Activated T-cell treated with anti-CD3 and anti-CD28 coated beads for 24 hours (primary cell): ENCODE measurements at regions not wholly inside any gene's neighbourhood (a gene's known extent, or its start where the extent isn't known, plus 50 kb on each side); places are given as distances from the start of the nearest gene placed in this dataset.
"Not testable (repeated sequence)": the region's sequence is repeated elsewhere in the genome, so short reads cannot be mapped to it uniquely, and the experiment has no call there.

Experiments used
- DNase-seq: peaks from one replicate; pipeline ENCODE4 v3.0.0-alpha.2; 2020; ENCODE audit warnings: low read depth

DNA sequence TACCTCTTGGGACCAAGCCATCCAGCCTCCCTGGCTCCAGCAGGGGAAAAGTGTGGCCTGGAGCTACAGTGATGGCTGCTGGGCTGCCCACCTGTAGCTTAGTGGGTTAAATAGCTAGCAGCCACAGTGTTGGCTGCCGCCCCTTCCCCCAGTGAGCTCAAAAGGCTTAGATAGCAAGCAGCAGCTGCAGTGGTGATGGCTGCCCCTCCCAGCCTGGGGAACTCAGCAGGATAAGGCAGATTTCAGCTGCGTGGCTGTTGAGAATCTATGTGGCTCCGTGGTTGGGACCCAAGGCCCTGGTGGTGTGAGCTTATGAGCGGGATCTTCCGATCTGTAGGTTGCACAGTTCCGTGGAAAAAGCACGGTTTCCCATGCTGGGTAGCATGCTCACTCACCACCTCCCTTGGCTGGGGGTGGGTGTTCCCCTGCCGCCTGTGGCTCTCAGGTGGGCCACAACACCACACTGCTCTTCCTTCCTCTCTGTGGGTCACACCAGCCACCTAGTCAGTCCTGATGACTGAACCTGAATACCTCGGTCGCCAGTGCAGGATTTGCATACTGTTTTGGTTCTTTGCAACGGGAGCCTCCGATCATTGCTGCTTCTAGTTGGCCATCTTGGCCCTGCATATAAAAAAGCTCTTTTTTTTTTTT is 946.5 kb upstream of the FAM98A start:
- no peak for DNase-seq

DNA sequence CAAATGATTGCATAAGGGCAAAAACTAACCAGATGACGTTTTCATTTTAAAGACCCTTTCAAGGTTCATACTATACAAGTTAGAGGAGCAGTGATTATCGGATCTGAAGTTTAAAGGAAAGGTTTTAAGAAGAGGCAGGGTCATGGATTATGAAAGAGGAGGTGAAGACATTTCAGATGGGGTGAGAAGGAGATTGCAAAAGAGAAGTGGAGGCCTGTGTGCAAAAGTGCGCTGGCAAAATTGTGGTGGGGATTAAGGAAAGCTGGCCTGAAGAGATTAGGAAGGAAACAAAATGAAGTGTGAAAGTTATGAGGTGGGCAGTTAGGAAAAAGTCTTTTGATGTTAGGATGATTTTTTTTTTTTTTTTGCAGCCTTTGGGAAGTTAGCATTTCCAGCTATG is 935.7 kb upstream of the FAM98A start:
- no peak for DNase-seq

- DNase-seq: no peak
Observed at GRCh38 chr2:34534341-34534740, 935.2 kb upstream of the FAM98A start.

DNA sequence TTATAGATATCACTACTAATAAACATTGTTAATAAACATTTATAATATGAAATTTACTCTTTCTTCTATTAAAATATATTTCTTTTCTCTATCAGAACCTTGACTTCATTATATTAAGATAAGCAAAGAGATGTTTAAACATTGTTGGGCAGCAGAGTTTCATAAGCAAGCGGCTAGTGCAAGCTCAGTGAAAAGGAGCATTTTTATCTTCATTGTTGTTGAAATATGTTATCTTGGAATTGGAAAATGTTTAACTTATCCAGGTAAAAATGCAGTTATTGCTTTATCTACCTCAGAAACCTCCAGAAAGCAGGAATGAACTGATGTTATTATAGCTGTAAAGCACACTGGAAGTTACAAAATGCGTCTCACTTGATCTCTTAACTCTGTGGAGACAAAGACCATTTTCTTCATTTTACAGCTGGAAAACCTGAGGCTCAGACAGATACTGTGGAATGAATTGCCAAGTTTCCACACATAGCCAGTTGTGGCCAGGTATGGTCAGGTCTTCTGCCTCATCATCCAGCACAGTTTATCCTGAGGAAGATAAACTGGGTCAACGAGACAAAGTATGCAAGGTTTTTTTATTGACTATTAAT is 934.6 kb upstream of the FAM98A start:
- no peak for DNase-seq

- DNase-seq: no peak
Observed at GRCh38 chr2:34529965-34530364, 930.9 kb upstream of the FAM98A start.

DNA sequence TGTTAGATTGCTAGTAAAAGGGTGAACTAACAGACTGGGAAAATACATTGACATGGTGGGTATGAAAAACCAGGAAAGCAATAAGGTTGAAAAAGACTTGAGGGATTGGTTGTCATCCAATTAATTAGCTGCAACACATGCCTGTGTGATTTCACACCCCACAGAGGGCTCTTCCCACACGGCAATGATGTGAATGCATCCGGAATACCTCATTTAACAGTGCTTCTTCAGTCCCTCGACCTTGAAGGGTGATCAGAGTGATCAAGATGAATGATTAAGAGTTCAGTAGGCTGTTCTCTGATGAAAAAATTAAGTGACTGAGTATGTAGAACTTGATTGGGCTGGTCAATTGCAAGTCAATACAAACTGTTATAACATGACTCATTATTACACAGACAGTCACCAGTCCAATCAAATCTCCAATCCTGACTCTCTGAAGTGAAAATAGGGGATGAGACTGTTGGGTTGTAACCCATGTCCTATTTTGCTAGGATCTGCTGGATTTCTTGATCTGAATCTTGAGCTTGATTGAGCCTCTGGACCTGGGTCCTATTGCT is 924.9 kb upstream of the FAM98A start:
- DNase-seq: no peak

DNA sequence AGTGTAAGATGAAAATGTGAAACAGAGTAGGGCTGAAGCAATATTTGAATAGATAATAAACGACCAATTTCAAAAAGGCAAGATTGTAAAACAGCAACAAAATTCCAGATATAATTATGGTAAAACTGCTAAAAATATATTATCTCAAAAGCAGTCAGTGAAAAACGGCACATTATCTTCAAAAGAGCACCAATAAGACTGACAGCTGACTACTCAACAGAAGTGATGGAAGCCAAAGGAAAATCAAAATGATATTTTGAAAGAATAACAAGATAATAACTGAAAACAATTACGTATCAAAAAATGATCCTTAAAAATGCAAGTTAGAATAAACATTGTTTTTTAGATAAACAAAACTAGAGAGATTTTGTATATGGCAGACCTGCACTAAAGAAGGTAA is 920.6 kb upstream of the FAM98A start:
- no peak for DNase-seq

- DNase-seq: no peak
Observed at GRCh38 chr2:34498561-34498960, 899.5 kb upstream of the FAM98A start.

DNA sequence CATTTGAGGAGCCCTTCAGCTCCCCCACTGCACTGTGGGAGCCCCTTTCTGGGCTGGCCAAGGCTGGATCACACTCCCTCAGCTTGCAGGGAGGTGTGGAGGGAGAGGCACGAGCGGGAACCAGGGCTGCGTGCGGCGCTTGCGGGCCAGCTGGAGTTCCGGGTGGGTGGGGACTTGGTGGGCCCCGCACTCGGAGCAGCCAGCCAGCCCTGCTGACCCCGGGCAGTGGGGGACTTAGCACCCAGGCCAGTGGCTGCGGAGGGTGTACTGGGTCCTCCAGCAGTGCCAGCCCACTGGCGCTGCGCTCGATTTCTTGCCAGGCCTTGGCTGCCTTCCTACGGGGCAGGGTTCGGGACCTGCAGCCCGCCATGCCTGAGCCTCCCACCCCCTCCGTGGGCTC is 895.1 kb upstream of the FAM98A start:
- DNase-seq: not testable (repeated sequence)

DNA sequence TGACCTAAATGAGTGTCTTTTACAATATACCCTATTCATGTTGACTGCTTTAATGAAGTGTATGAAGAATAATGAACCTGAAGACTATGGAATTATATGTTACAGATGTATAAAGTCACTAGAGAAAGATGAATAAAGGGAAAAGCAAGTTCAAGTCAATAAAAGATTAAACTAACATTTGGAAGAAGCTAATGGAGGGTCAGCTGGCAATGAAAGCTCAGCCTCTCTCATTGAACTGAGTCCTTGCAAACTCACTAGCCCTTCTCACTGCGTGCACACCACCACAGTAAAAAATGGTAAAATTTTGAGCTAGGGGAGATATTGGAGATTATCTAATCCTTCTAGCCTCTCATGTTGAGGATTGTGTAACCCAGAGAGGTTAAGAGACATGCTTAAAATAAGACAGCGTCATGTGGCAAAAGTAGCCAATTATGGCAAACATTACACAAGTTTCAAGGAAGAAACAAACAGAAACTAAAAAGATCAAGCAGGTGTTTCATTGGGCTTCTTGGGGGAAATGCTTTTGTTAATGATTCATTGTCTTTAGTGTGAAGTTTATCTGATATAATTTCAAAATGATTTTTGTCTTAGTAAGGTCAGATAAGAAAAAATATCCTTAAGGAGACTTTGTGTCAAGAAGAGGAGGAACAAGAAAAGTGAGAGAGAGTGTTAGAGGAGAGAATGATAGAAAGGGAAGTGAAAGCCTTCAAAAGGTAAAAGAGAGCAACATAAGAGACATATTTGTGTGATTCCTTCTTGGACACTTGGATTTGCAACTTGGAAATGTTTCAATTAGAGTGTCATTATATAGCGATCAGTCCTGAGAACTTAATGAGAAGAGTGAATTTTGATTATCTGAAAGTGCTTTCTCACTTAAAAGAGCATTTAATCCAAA is 893.7 kb upstream of the FAM98A start:
- no peak for DNase-seq

DNA sequence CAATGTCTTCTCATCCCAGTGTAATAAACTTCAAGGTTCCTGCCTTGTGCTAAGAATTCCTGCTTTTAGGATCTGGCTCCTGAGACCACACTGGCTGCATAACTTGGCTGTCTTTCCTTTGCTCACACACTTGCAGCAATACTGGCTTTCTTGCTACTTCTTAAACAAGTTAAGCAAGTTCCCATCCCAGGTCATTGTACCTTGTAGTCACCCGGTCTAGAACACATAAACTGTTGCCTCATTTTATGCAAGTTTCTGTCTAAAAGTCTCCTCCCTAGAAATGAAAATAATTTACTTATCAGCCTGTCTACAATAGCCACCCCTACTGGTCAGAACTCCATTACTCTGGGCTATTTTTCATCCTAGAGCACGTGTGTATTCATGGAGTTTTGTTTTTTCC is 887.9 kb upstream of the FAM98A start:
- DNase-seq: no peak

GRCh38 chr2:34481542-34481941 is 882.4 kb upstream of the FAM98A start:
- no peak for DNase-seq

DNA sequence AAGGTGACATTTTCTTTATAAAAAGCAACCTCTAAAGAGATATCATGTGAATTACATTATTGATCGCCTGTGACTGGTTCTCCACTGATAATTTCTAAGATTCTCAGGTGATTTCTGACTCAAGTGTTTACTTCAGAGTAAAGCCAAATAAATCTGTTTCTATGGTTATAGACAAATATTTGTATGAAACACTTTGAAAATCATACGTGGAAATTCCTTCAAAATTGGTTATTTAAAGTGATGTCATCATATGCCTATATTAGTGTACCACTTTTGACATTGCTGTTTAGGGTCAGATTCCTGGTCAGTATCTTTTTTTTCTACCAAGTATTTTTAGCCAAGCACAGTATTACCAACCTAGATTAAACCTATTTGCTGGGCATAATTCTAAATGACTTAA is 881.3 kb upstream of the FAM98A start:
- no peak for DNase-seq

DNA sequence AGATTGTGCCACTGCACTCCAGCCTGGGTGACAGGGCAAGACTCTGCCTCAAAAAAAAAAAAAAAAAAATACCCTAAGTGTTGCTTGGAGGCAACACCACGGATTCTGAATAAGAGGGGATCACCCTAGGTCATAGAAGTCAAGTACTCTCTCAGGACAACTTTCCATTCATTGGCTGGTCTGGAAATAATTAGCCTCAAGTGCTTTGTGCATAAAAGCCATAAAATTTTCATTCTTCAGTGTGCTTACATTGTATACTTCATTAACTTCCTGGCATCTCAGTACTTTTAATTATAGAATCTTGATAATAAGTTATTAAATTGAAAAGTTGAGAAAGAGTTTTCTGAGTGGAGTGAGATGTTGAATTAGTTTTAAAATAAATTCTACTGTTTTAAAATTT is 876.1 kb upstream of the FAM98A start:
- DNase-seq: no peak

DNA sequence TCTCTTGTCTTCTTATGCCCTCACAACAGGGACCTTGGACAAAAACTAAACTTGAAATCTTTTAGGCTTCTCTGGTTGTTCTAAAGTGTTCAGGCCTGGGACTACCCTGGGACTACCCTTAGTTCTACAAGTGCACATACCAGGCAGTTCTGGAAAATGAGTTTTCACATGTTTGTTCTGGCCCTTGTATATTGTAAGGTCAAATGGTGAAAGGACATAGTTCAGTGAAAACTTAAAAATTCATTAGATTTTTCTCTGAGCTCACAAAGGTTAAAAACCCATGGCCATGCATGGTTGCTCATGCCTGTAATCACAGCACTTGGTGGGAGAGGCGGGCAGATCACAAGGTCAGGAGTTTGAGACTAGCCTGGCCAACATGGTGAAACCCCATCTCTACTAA is 875.5 kb upstream of the FAM98A start:
- DNase-seq: no peak

DNA sequence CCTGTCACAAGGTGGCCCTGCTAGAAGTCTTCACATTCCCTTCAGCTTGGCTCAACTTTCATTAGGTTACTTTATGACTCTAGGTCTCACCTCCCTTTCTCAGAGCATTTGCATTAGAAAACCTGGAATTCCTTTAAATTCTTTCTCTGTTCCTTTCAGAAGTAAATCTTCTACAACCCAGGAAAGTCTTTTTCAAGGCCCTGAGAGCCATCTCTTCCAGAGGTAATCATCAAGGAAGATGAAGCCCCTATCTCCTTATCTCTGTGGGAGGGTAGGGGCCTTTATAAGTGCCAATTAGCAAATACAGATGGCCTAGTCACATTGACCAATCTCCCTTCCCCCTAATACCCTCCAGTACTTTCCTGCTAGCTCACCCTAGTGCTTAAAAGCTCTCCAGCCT is 848.0 kb upstream of the FAM98A start:
- no peak for DNase-seq

DNA sequence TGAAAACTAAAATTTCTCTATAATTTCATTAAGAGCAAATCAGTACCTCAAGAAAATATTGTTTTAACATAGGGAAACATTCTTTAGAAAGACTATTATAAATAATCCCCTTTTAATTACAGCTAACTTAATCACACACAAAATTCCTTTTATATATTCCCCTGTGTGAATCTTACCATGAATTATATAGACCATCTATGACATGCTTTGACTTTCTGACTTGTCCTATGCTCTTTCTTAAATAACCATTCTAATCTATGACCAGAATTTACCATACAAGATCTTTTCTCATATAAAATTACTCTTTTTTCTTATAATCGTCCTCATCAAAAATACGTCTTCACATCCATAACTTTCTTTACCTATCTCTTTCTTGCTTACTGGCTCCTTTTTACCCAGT is 824.2 kb upstream of the FAM98A start:
- no peak for DNase-seq

DNA sequence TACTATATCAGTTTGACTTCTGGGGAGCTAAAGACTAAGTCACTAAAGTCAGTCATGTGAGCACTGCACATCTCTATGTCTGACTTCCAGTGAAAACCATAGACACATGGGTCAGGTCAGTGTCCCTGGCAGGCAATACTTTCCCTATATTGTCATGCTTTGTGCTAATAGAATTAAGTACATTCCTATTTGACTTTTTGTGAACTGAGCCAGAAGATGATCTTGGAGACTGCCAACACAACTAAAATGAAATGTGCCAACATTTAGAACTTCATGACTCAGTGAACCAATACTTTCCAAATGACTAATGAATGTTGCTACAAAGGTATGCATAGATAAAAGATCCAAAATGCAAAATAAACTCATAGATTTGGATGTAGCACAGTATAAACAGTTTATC is 820.8 kb upstream of the FAM98A start:
- no peak for DNase-seq

- no peak for DNase-seq
Observed at GRCh38 chr2:34416856-34417255, 817.8 kb upstream of the FAM98A start.

- no peak for DNase-seq
Observed at GRCh38 chr2:34414856-34415255, 815.8 kb upstream of the FAM98A start.

- no peak for DNase-seq
Observed at GRCh38 chr2:34408100-34408499, 809.0 kb upstream of the FAM98A start.

- no peak for DNase-seq
Observed at GRCh38 chr2:34403512-34403911, 804.4 kb upstream of the FAM98A start.

DNA sequence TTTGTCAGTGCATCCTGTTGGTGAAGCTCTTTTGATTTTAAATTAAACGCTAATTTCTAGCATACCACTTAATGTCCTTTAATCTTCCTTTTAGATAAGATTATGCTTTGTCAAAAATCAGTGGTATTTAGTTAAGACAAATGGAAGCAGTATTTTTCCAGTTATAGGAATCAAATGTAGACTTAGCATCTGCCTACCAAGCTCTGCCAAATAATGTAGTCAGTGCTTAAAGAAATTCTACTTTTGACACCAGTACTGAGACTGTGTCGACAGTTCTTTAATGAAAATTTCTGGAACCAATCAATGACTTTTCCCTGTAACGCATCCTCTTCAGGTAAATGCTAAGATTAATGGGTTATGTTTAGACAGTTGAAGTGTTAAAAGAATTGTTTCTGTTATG is 803.3 kb upstream of the FAM98A start:
- DNase-seq: no peak
